ENCODE measurements at regions not wholly inside any gene's neighbourhood (a gene's known extent, or its start where the extent isn't known, plus 50 kb on each side); places are given as distances from the start of the nearest gene placed in this dataset.

GRCh38 chr4:100876546-100876945 is 358.7 kb upstream of the EMCN start:
- TF ChIP-seq CTCF (IDR thresholded peaks at IDR 0.05), result no peak
- no peak for TF ChIP-seq POLR2A (IDR thresholded peaks at IDR 0.05; ENCODE audit: low read depth)

Measured in esophagus muscularis mucosa (tissue), 3 donors.